Kidney (tissue), 13 donors: ENCODE measurements at regions not wholly inside any gene's neighbourhood (a gene's known extent, or its start where the extent isn't known, plus 50 kb on each side); places are given as distances from the start of the nearest gene placed in this dataset.

ENCODE experiments used
- DNase-seq, 5 donors: peaks; one replicate each; pipeline ENCODE4 v3.0.0-alpha.2; 2013 to 2020
- FAIRE-seq: peaks from 2 replicates; lab custom pipeline; 2012; peaks lifted over from hg19 to GRCh38; lab: Jason Lieb, UNC
- H3K27ac ChIP-seq, 2 donors: one replicate each; pipeline ENCODE4 v1.7.0; 2013; ENCODE audit warnings: low read depth in 2 of 2, low read length in 2 of 2, inconsistent platforms in 1 of 2
- H3K27me3 ChIP-seq: one replicate; pipeline ENCODE4 v1.7.1; 2013; ENCODE audit warnings: low read length, inconsistent platforms; ENCODE audit not compliant: control insufficient read depth, insufficient read depth
- H3K36me3 ChIP-seq, 3 donors: one replicate each; pipeline versions ENCODE4 v1.7.0 to v1.7.1; 2013; ENCODE audit warnings: low read length in 3 of 3, control low read depth in 1 of 3, inconsistent platforms in 1 of 3; ENCODE audit not compliant: insufficient read depth in 3 of 3, control insufficient read depth in 2 of 3
- H3K4me1 ChIP-seq, 3 donors: one replicate each; pipeline versions ENCODE4 v1.7.0 to v1.7.1; 2013; ENCODE audit warnings: low read length in 3 of 3, inconsistent platforms in 1 of 3, low read depth in 1 of 3; ENCODE audit not compliant: control insufficient read depth in 2 of 3, insufficient read depth in 2 of 3
- H3K4me3 ChIP-seq, 3 donors: one replicate each; pipeline versions ENCODE4 v1.7.0 to v1.8.1; 2013; ENCODE audit warnings: low read length in 3 of 3, control low read depth in 1 of 3, inconsistent platforms in 1 of 3
- H3K9ac ChIP-seq, 3 donors: one replicate each; pipeline versions ENCODE4 v1.7.0 to v1.7.1; 2013; ENCODE audit warnings: low read length in 3 of 3, control low read depth in 1 of 3, inconsistent platforms in 1 of 3
- H3K9me3 ChIP-seq, 3 donors: one replicate each; pipeline versions ENCODE4 v1.7.0 to v1.7.1; 2013; ENCODE audit warnings: low read length in 3 of 3, control low read depth in 1 of 3, inconsistent platforms in 1 of 3; ENCODE audit not compliant: control insufficient read depth in 2 of 3, insufficient read depth in 1 of 3
- CTCF ChIP-seq: IDR thresholded peaks from 3 replicates; pipeline ENCODE4 v1.5.1; 2012; ENCODE audit warnings: mild to moderate bottlenecking, moderate library complexity, borderline replicate concordance; ENCODE audit not compliant: insufficient read depth; ENCODE audit errors: extremely low read depth
- intact Hi-C: fragments of 100-400 bp; cut with DNase I; formaldehyde crosslinking; loops from one replicate; pipeline ENCODE4 v1.11.1; 2022
- donor health status: control.
- donor health status: control.
- donor health status: control.
- donor health status: control.
- donor health status: control.
- donor health status: DM: yes; HTN: yes; CAD: no.
- donor health status: Normal renal cell carcinoma (clear cell type).

GRCh38 chr1:218967254-218967653, 206.4 kb upstream of the LYPLAL1 start:
- FAIRE-seq (no peak), DNase-seq (no peak)
- intact Hi-C loops = no loop called here
- H3K27me3 ChIP-seq = no peaks in the 10 kb centered on the region
- H3K4me1 ChIP-seq = no peaks in the 10 kb centered on the region
- no peak overlapping the region for H3K4me3 ChIP-seq
- no peaks in the 10 kb centered on the region for H3K9me3 ChIP-seq
- no peak for TF ChIP-seq CTCF
- H3K27ac ChIP-seq = no peak overlapping the region
- no peaks in the 10 kb centered on the region for H3K36me3 ChIP-seq
- H3K9ac ChIP-seq = no peak overlapping the region

GRCh38 chr1:218967836-218968235, 205.8 kb upstream of the LYPLAL1 start:
- H3K4me3 ChIP-seq = no peak overlapping the region
- no peak overlapping the region for H3K9ac ChIP-seq
- no peaks in the 10 kb centered on the region for H3K36me3 ChIP-seq
- TF ChIP-seq CTCF = no peak
- intact Hi-C loops = no loop called here
- H3K4me1 ChIP-seq = no peaks in the 10 kb centered on the region
- H3K27ac ChIP-seq = no peak overlapping the region
- no peaks in the 10 kb centered on the region for H3K27me3 ChIP-seq
- FAIRE-seq (no peak), DNase-seq (no peak)
- H3K9me3 ChIP-seq = no peaks in the 10 kb centered on the region

- FAIRE-seq = no peak
These were observed 204.7 kb upstream of the LYPLAL1 start for GRCh38 chr1:218969006-218969405.

More at GRCh38 chr1:218969006-218969405, 204.7 kb upstream of the LYPLAL1 start:
- H3K9me3 ChIP-seq = no peaks in the 10 kb centered on the region
- no peak overlapping the region for H3K27ac ChIP-seq
- H3K4me1 ChIP-seq = no peaks in the 10 kb centered on the region
- intact Hi-C loops = no loop called here
- H3K36me3 ChIP-seq = no peaks in the 10 kb centered on the region
- H3K9ac ChIP-seq = no peak overlapping the region
- H3K4me3 ChIP-seq = no peak overlapping the region
- DNase-seq = no peak
- no peak for TF ChIP-seq CTCF
- no peaks in the 10 kb centered on the region for H3K27me3 ChIP-seq
